H1 (cell line): ENCODE measurements at regions not wholly inside any gene's neighbourhood (a gene's known extent, or its start where the extent isn't known, plus 50 kb on each side); places are given as distances from the start of the nearest gene placed in this dataset.
"Not testable (repeated sequence)": the region's sequence is repeated elsewhere in the genome, so short reads cannot be mapped to it uniquely, and the experiment has no call there.

Source experiments
- CTCF ChIA-PET: fragments of 300-600 bp; sonication (Branson Sonifier 250); formaldehyde crosslinking; loops from one replicate; lab custom pipeline; 2021; ENCODE audit not compliant: partially characterized antibody; lab: Charles Lee
- POLR2A ChIA-PET: fragments of 300-600 bp; sonication (Branson Sonifier 250); formaldehyde crosslinking; loops from one replicate; lab custom pipeline; 2021; ENCODE audit warnings: inconsistent platforms; ENCODE audit not compliant: partially characterized antibody; lab: Charles Lee
- DNase-seq, 2 experiments: peaks; one replicate each; pipeline versions ENCODE4 v3.0.0 to v3.0.0-alpha.2; 2010 to 2022; ENCODE audit warnings: low spot score in 2 of 2, low read depth in 1 of 2, mixed read lengths in 1 of 2
- FAIRE-seq: peaks from 2 replicates; lab custom pipeline; 2011; peaks lifted over from hg19 to GRCh38; lab: Jason Lieb, UNC
- H2AFZ ChIP-seq: 2 replicates; pipeline ENCODE4 v1.8.1; 2012; ENCODE audit warnings: low read length, inconsistent platforms
- H2AK5ac ChIP-seq: 2 replicates; pipeline ENCODE4 v1.6.1; 2013; ENCODE audit warnings: low read depth, low read length
- H2BK120ac ChIP-seq: replicated peaks from 2 replicates; pipeline ENCODE3; 2013; ENCODE audit warnings: low read depth, low read length, inconsistent platforms
- H2BK12ac ChIP-seq: 2 replicates; pipeline ENCODE4 v1.6.1; 2013; ENCODE audit warnings: low read depth, low read length
- H2BK15ac ChIP-seq: 2 replicates; pipeline ENCODE4 v1.6.1; 2013; ENCODE audit warnings: low read length
- H2BK20ac ChIP-seq: 2 replicates; pipeline ENCODE4 v1.6.1; 2013; ENCODE audit warnings: low read length
- H2BK5ac ChIP-seq: 2 replicates; pipeline ENCODE4 v1.6.1; 2013; ENCODE audit warnings: low read depth, low read length
- H3K14ac ChIP-seq: 2 replicates; pipeline ENCODE4 v1.6.1; 2013; ENCODE audit warnings: inconsistent platforms; ENCODE audit not compliant: insufficient read length
- H3K18ac ChIP-seq: 2 replicates; pipeline ENCODE4 v1.6.1; 2013; ENCODE audit warnings: low read length; ENCODE audit errors: extremely low read depth
- H3K23ac ChIP-seq: 2 replicates; pipeline ENCODE4 v1.6.1; 2013; ENCODE audit warnings: inconsistent platforms; ENCODE audit not compliant: insufficient read length
- H3K23me2 ChIP-seq: 2 replicates; pipeline ENCODE4 v1.6.1; 2013; ENCODE audit warnings: low read depth, low read length
- H3K27ac ChIP-seq: 2 replicates; pipeline ENCODE4 v1.6.1; 2011; ENCODE audit warnings: low read depth, low read length, inconsistent platforms
- H3K27me3 ChIP-seq, 4 experiments: replicated peaks in 1 of 4; 1 replicate in 1 of 4; 2 replicates in 3 of 4; pipeline versions ENCODE4 v1.6.1 to v1.8.1; 2011 to 2013; ENCODE audit warnings: low read length in 3 of 4, mild to moderate bottlenecking in 3 of 4, inconsistent platforms in 2 of 4, mixed read lengths in 2 of 4, moderate library complexity in 1 of 4; ENCODE audit not compliant: control insufficient read depth in 3 of 4, insufficient read depth in 3 of 4; ENCODE audit errors: extremely low read depth in 1 of 4
- H3K36me3 ChIP-seq, 4 experiments: 2 replicates each; pipeline versions ENCODE4 v1.6.1 to v1.8.1; 2011 to 2013; ENCODE audit warnings: mild to moderate bottlenecking in 4 of 4, low read length in 3 of 4, moderate library complexity in 2 of 4, control low read depth in 1 of 4, inconsistent platforms in 1 of 4; ENCODE audit not compliant: insufficient read depth in 4 of 4, control insufficient read depth in 2 of 4
- H3K4ac ChIP-seq: replicated peaks from 2 replicates; pipeline ENCODE3; 2013; ENCODE audit warnings: low read length, low read depth, mixed read lengths, inconsistent platforms; ENCODE audit not compliant: insufficient read length
- H3K4me1 ChIP-seq, 4 experiments: replicated peaks in 1 of 4; 1 replicate in 1 of 4; 2 replicates in 3 of 4; pipeline versions ENCODE4 v1.6.1 to v1.8.1; 2011 to 2013; ENCODE audit warnings: low read length in 3 of 4, inconsistent platforms in 2 of 4, mixed read lengths in 1 of 4; ENCODE audit not compliant: insufficient read depth in 4 of 4, control insufficient read depth in 3 of 4
- H3K4me2 ChIP-seq, 2 experiments: 2 replicates each; pipeline versions ENCODE4 v1.6.1 to v1.8.1; 2011 to 2013; ENCODE audit warnings: low read depth in 2 of 2, low read length in 2 of 2, control low read depth in 1 of 2, inconsistent platforms in 1 of 2, mild to moderate bottlenecking in 1 of 2; ENCODE audit not compliant: insufficient read depth in 1 of 2
- H3K4me3 ChIP-seq, 4 experiments: fragments of 200-600, 300-600 bp in 1 of 4; sonication (generic), shearing (Covaris generic), sonication (Bioruptor Twin) in 1 of 4; 2 replicates each; pipeline versions ENCODE4 v1.5.1 to v1.8.1; 2011 to 2016; ENCODE audit warnings: low read length in 4 of 4, low read depth in 3 of 4, control low read depth in 2 of 4, inconsistent platforms in 2 of 4, mild to moderate bottlenecking in 2 of 4, mixed read lengths in 1 of 4, moderate library complexity in 1 of 4; ENCODE audit not compliant: insufficient read depth in 2 of 4; ENCODE audit errors: extremely low read depth in 1 of 4
- H3K56ac ChIP-seq: replicated peaks from 2 replicates; pipeline ENCODE3; 2013; ENCODE audit warnings: low read depth, mild to moderate bottlenecking, mixed read lengths, low read length, inconsistent platforms; ENCODE audit not compliant: insufficient read length
- H3K79me1 ChIP-seq: 2 replicates; pipeline ENCODE4 v1.6.1; 2013; ENCODE audit warnings: low read depth, low read length, control low read depth
- H3K79me2 ChIP-seq, 2 experiments: 2 replicates each; pipeline versions ENCODE4 v1.6.1 to v1.8.1; 2012 to 2013; ENCODE audit warnings: low read length in 2 of 2, mild to moderate bottlenecking in 2 of 2, inconsistent platforms in 1 of 2; ENCODE audit not compliant: insufficient read depth in 2 of 2, control insufficient read depth in 1 of 2
- H3K9ac ChIP-seq, 4 experiments: replicated peaks in 1 of 4; 1 replicate in 1 of 4; 2 replicates in 3 of 4; pipeline versions ENCODE4 v1.6.1 to v1.8.1; 2011 to 2013; ENCODE audit warnings: low read depth in 3 of 4, low read length in 3 of 4, control low read depth in 2 of 4, mild to moderate bottlenecking in 2 of 4, moderate library complexity in 2 of 4, inconsistent platforms in 1 of 4; ENCODE audit errors: extremely low read depth in 1 of 4
- H3K9me3 ChIP-seq, 2 experiments: 2 replicates each; pipeline versions ENCODE4 v1.6.1 to v1.8.1; 2012 to 2013; ENCODE audit warnings: mild to moderate bottlenecking in 2 of 2, moderate library complexity in 2 of 2, control low read depth in 1 of 2, inconsistent platforms in 1 of 2, low read depth in 1 of 2, low read length in 1 of 2, mixed read lengths in 1 of 2; ENCODE audit not compliant: insufficient read depth in 2 of 2
- H4K20me1 ChIP-seq, 2 experiments: replicated peaks in 1 of 2; 2 replicates each; pipeline versions ENCODE3 to v1.8.1; 2011 to 2013; ENCODE audit warnings: inconsistent platforms in 2 of 2, low read length in 2 of 2, mild to moderate bottlenecking in 1 of 2; ENCODE audit not compliant: insufficient read depth in 2 of 2, control insufficient read depth in 1 of 2
- H4K5ac ChIP-seq: 2 replicates; pipeline ENCODE4 v1.6.1; 2013; ENCODE audit warnings: low read length, low read depth, mixed read lengths, inconsistent platforms; ENCODE audit not compliant: insufficient read length
- H4K8ac ChIP-seq: 2 replicates; pipeline ENCODE4 v1.8.0; 2013; ENCODE audit warnings: mild to moderate bottlenecking, moderate library complexity, low read length, inconsistent platforms; ENCODE audit not compliant: insufficient read depth; ENCODE audit errors: extremely low read depth
- H4K91ac ChIP-seq: replicated peaks from 2 replicates; pipeline ENCODE3; 2013; ENCODE audit warnings: low read length, mixed read lengths, inconsistent platforms; ENCODE audit not compliant: insufficient read length
- MAFK ChIP-seq: IDR thresholded peaks from 2 replicates; pipeline ENCODE4 v1.6.1; 2012; ENCODE audit warnings: low read depth, mild to moderate bottlenecking, improper control_type of control experiment, low read length
- NRF1 ChIP-seq: IDR thresholded peaks from 2 replicates; pipeline ENCODE4 v1.6.1; 2011; ENCODE audit warnings: mild to moderate bottlenecking, low read depth, low read length, improper control_type of control experiment
- POLR2A ChIP-seq, 2 experiments: IDR thresholded peaks; 1 replicate in 1 of 2; 2 replicates in 1 of 2; pipeline ENCODE4 v1.6.1; 2011; ENCODE audit warnings: low read depth in 2 of 2, low read length in 2 of 2, mild to moderate bottlenecking in 2 of 2; ENCODE audit errors: control extremely low read depth in 1 of 2
- TAF1 ChIP-seq: IDR thresholded peaks from 2 replicates; pipeline ENCODE4 v1.6.1; 2011; ENCODE audit warnings: mild to moderate bottlenecking, low read depth, low read length
- TCF12 ChIP-seq: IDR thresholded peaks from 2 replicates; pipeline ENCODE4 v1.6.1; 2011; ENCODE audit warnings: low read depth, mild to moderate bottlenecking, low read length
- WGBS, 2 experiments: shearing (Covaris generic) in 1 of 2; methylation state at CpG; one replicate each; pipeline versions ENCODE4 v1.1.6 to v1.1.7; 2013 to 2015; ENCODE audit warnings: low lambda C conversion rate in 2 of 2, mixed read lengths in 2 of 2, inconsistent platforms in 1 of 2, low coverage in 1 of 2, missing lambda C conversion rate in 1 of 2; ENCODE audit not compliant: insufficient replicate concordance in 2 of 2, insufficient coverage in 1 of 2, insufficient read length in 1 of 2; ENCODE audit errors: extremely low coverage in 1 of 2, missing lambda C conversion rate in 1 of 2; 5-methylcytosine and 5-hydroxymethylcytosine counted together

DNA sequence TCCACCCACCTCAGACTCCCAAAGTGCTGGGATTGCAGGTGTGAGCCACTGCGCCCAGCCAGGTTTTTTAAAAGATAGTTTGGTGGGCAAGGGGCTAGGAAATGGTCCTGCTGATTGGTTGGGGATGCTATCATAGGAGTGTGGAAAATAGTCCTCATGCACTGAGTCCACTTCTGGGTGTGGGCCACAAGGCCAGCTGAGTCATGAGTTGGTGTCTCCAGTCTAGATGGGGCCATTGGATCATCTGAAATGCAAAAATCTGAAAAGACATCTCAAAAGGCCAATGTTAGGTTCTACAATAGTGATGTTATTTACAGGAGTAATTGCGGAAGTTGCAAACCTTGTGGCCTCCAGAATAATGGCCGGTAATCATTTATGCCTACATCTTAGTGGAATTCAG, 221.1 kb downstream of the ZNF674 start (continued):
- no peak for TF ChIP-seq NRF1
- no peak for TF ChIP-seq TAF1
- TF ChIP-seq MAFK, result no peak
- TF ChIP-seq TCF12, result no peak
- no peak for TF ChIP-seq POLR2A (IDR thresholded peaks at IDR 0.05; ENCODE audit: control extremely low read depth in 1 of 2, low read depth in 2 of 2, low read length in 2 of 2)

DNA sequence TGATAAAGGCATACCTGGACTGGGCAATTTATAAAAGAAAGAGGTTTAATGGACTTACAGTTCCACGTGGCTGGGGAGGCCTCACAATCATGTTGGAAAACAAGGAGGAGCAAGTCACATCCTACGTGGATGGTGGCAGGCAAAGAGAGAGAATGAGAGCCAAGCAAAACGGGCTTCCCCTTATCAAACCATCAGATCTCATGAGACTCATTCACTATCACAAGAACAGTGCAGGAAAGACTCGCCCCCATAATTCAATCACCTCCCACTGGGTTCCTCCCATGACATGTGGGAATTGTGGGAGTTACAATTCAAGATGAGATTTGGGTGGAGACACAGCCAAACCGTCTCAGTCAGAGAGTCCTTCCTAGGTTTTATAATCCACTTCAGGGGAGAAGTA, 222.3 kb downstream of the ZNF674 start:
- H4K5ac ChIP-seq, H4K8ac ChIP-seq, H3K27ac ChIP-seq, H3K14ac ChIP-seq, H3K23ac ChIP-seq, H3K79me1 ChIP-seq, H2BK12ac ChIP-seq, H2BK120ac ChIP-seq, DNase-seq, H3K9me3 ChIP-seq, H2AFZ ChIP-seq, H3K4me3 ChIP-seq, H3K18ac ChIP-seq, H2AK5ac ChIP-seq, H3K36me3 ChIP-seq, H3K4me2 ChIP-seq, H4K20me1 ChIP-seq, H3K4ac ChIP-seq, H2BK5ac ChIP-seq, H3K23me2 ChIP-seq, H3K27me3 ChIP-seq, H4K91ac ChIP-seq, POLR2A ChIA-PET, FAIRE-seq, H2BK15ac ChIP-seq, H3K79me2 ChIP-seq, H2BK20ac ChIP-seq, H3K9ac ChIP-seq, CTCF ChIA-PET, H3K56ac ChIP-seq: not testable (repeated sequence)
- peaks cover 5 to 16% (median 9%) of the 10 kb centered on the region in 4 experiments; a peak in 6 of 7 replicates for H3K4me1 ChIP-seq
- WGBS, 2 experiments, result 93% methylated on average over 3 of the region's 5 CpGs; no CpG with 5 or more reads in 1 of the 2 experiments
